ENCODE measurements at regions not wholly inside any gene's neighbourhood (a gene's known extent, or its start where the extent isn't known, plus 50 kb on each side); places are given as distances from the start of the nearest gene placed in this dataset.

- no peak for DNase-seq (ENCODE audit: low spot score)
Observed at GRCh38 chrX:142149919-142150318, 55.2 kb downstream of the MAGEC2 start.

GRCh38 chrX:142134533-142134932 lies 70.6 kb downstream of the MAGEC2 start:
- no peak for DNase-seq (ENCODE audit: low spot score)

GRCh38 chrX:142096253-142096652 lies 108.8 kb downstream of the MAGEC2 start:
- no peak for DNase-seq (ENCODE audit: low spot score)

- no peak for DNase-seq (ENCODE audit: low spot score)
Observed at GRCh38 chrX:142095651-142096245, 109.3 kb downstream of the MAGEC2 start.

- peak; percentile 24 for DNase-seq (ENCODE audit: low spot score)
Observed at GRCh38 chrX:142089193-142089592, 115.9 kb downstream of the MAGEC2 start.

- DNase-seq (ENCODE audit: low spot score), result no peak
Observed at GRCh38 chrX:142084611-142085010, 120.5 kb downstream of the MAGEC2 start.

GRCh38 chrX:142076633-142077032 lies 128.5 kb downstream of the MAGEC2 start:
- DNase-seq (ENCODE audit: low spot score), result no peak

GRCh38 chrX:142068365-142068764 lies 136.7 kb downstream of the MAGEC2 start:
- DNase-seq (ENCODE audit: low spot score), result no peak

- DNase-seq (ENCODE audit: low spot score), result no peak
Observed at GRCh38 chrX:142060191-142060590, 144.9 kb downstream of the MAGEC2 start.

GRCh38 chrX:142054094-142054493 lies 150.4 kb downstream of the MAGEC1 start:
- no peak for DNase-seq (ENCODE audit: low spot score)

- DNase-seq (ENCODE audit: low spot score), result no peak
Observed at GRCh38 chrX:142052238-142052637, 148.5 kb downstream of the MAGEC1 start.

GRCh38 chrX:142043196-142043595 lies 139.5 kb downstream of the MAGEC1 start:
- DNase-seq (ENCODE audit: low spot score), result no peak

GRCh38 chrX:142040906-142041305 lies 137.2 kb downstream of the MAGEC1 start:
- no peak for DNase-seq (ENCODE audit: low spot score)

- DNase-seq (ENCODE audit: low spot score), result no peak
Observed at GRCh38 chrX:142036116-142036515, 132.4 kb downstream of the MAGEC1 start.

- no peak for DNase-seq (ENCODE audit: low spot score)
Observed at GRCh38 chrX:142005532-142005931, 101.8 kb downstream of the MAGEC1 start.

GRCh38 chrX:142002471-142002870 lies 98.8 kb downstream of the MAGEC1 start:
- no peak for DNase-seq (ENCODE audit: low spot score)

- no peak for DNase-seq (ENCODE audit: low spot score)
Observed at GRCh38 chrX:142001934-142002333, 98.2 kb downstream of the MAGEC1 start.

- DNase-seq (ENCODE audit: low spot score), result peak; percentile 29
Observed at GRCh38 chrX:141989815-141990214, 86.1 kb downstream of the MAGEC1 start.

GRCh38 chrX:141989134-141989533 lies 85.4 kb downstream of the MAGEC1 start:
- no peak for DNase-seq (ENCODE audit: low spot score)

- no peak for DNase-seq (ENCODE audit: low spot score)
Observed at GRCh38 chrX:141982296-141982695, 78.6 kb downstream of the MAGEC1 start.

GRCh38 chrX:141975839-141976238 lies 72.1 kb downstream of the MAGEC1 start:
- DNase-seq (ENCODE audit: low spot score), result no peak

GRCh38 chrX:141969706-141970105 lies 66.0 kb downstream of the MAGEC1 start:
- no peak for DNase-seq (ENCODE audit: low spot score)

- DNase-seq (ENCODE audit: low spot score), result no peak
Observed at GRCh38 chrX:141960578-141960977, 56.9 kb downstream of the MAGEC1 start.

All from H4 (cell line).